ENCODE measurements at regions not wholly inside any gene's neighbourhood (a gene's known extent, or its start where the extent isn't known, plus 50 kb on each side); places are given as distances from the start of the nearest gene placed in this dataset.

DNA sequence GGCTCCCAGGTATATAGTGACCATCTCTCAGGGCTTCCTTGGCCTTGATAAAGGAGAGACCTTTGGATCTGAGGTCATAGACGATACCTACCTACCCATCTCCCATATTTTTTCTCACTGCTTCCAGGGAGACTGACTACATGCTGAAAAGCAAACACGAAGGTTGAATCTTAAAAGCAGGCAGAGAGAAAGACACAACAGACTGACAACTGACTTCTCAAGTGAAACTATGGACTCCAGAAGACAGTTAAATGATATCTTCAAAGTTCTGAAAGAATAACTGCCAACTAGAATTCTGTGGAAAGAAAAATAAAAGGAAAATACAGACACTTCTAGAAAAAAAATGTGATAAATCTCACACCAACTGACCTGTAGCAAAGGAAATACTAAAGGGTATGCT lies 76.5 kb upstream of the HAAO start:
- Histone ChIP-seq H3K36me3 (no peaks in the 10 kb centered on the region), H3K4me1 (no peaks in the 10 kb centered on the region), H3K27me3 (no peaks in the 10 kb centered on the region), H3K9me3 (no peaks in the 10 kb centered on the region), H3K4me3 (no peak overlapping the region), H3K27ac (no peak overlapping the region), H3K9ac (ENCODE audit: low read depth in 2 of 2, low read length in 2 of 2) (no peak overlapping the region)
- TF ChIP-seq, protein P1, sequence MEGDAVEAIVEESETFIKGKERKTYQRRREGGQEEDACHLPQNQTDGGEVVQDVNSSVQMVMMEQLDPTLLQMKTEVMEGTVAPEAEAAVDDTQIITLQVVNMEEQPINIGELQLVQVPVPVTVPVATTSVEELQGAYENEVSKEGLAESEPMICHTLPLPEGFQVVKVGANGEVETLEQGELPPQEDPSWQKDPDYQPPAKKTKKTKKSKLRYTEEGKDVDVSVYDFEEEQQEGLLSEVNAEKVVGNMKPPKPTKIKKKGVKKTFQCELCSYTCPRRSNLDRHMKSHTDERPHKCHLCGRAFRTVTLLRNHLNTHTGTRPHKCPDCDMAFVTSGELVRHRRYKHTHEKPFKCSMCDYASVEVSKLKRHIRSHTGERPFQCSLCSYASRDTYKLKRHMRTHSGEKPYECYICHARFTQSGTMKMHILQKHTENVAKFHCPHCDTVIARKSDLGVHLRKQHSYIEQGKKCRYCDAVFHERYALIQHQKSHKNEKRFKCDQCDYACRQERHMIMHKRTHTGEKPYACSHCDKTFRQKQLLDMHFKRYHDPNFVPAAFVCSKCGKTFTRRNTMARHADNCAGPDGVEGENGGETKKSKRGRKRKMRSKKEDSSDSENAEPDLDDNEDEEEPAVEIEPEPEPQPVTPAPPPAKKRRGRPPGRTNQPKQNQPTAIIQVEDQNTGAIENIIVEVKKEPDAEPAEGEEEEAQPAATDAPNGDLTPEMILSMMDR (IDR thresholded peaks at IDR 0.05): no peak
- intact Hi-C loops (cut with DNase I): no loop called here
- DNase-seq: no peak

GRCh38 chr2:42868096-42868495 lies 75.7 kb upstream of the HAAO start:
- Histone ChIP-seq H3K9ac (ENCODE audit: low read depth in 2 of 2, low read length in 2 of 2) (no peak overlapping the region), H3K27ac (no peak overlapping the region), H3K4me1 (no peaks in the 10 kb centered on the region), H3K4me3 (no peak overlapping the region), H3K27me3 (no peaks in the 10 kb centered on the region), H3K9me3 (no peaks in the 10 kb centered on the region), H3K36me3 (no peaks in the 10 kb centered on the region)
- intact Hi-C loops (cut with DNase I): no loop called here
- DNase-seq: no peak
- TF ChIP-seq, protein P1 (IDR thresholded peaks at IDR 0.05): no peak

GRCh38 chr2:42867093-42868065 lies 75.0 kb upstream of the HAAO start:
- intact Hi-C loops (cut with DNase I): no loop called here

DNA sequence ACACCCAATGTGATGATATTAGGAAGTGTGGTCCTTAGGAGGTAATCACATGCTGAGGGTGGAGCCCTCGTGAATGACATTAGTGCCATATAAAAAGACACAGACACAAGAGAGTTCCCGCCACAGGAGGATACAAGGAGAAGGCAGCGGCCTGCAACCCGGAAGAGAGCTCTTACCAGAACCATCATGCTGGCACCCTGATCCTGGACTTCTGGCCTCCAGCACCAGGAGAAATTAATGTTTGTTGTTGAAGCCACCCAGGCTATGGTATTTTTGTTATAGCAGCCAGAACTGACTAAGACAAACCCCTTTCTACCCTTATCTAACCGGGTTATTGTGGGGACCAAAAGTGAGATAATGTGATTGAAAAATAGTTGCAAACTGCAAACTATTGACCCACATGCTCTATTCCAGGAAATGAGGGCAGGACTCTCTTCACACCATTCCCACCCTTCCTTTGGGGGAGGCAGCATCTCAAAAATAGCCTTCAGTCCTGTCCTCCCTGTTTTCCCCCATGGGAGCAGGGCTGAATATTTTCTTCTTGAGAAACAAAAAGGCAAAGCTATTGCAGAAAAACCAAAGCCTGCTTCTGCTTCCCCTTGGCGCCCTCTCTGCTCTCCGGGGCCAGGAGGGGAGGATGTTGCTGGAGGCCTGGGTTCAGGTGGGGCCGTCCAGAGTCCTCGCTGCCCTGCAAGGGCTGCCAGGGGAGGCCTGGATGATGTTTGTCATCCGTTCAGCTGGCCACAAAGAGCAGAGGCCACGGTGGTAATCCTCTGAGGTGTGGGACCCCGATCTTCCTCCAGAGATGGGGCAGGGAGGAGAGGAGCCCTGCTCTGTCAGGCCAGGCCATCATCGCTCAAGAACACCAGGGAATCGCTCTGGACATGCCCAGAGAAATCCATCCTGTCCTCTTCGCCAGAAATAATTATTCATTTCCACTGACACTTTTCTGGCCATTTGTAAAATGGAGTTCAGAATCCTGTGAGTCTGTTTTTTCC lies 73.8 kb upstream of the HAAO start:
- Histone ChIP-seq H3K4me1 (no peaks in the 10 kb centered on the region), H3K27me3 (no peaks in the 10 kb centered on the region), H3K36me3 (no peaks in the 10 kb centered on the region), H3K27ac (no peak overlapping the region), H3K9ac (ENCODE audit: low read depth in 2 of 2, low read length in 2 of 2) (peak overlapping the region in 1 of 2 donors; percentile 19), H3K9me3 (no peaks in the 10 kb centered on the region), H3K4me3 (no peak overlapping the region)
- TF ChIP-seq, protein P1 (IDR thresholded peaks at IDR 0.05): no peak
- intact Hi-C loops (cut with DNase I): no loop called here
- no peak for DNase-seq

More at GRCh38 chr2:42867093-42868065, 75.0 kb upstream of the HAAO start:
- no peaks in the 10 kb centered on the region for H3K36me3 ChIP-seq
- H3K4me3 ChIP-seq: no peak overlapping the region
- H3K9me3 ChIP-seq: no peaks in the 10 kb centered on the region
- DNase-seq: no peak
- no peak overlapping the region for H3K9ac ChIP-seq (ENCODE audit: low read depth in 2 of 2, low read length in 2 of 2)
- no peaks in the 10 kb centered on the region for H3K4me1 ChIP-seq
- no peak overlapping the region for H3K27ac ChIP-seq
- TF ChIP-seq, protein P1 (IDR thresholded peaks at IDR 0.05): no peak
- H3K27me3 ChIP-seq: no peaks in the 10 kb centered on the region

GRCh38 chr2:42864641-42865280 lies 72.4 kb upstream of the HAAO start:
- Histone ChIP-seq H3K36me3 (no peaks in the 10 kb centered on the region), H3K27ac (no peak overlapping the region), H3K9me3 (no peaks in the 10 kb centered on the region), H3K4me3 (no peak overlapping the region), H3K4me1 (no peaks in the 10 kb centered on the region), H3K9ac (ENCODE audit: low read depth in 2 of 2, low read length in 2 of 2) (no peak overlapping the region), H3K27me3 (no peaks in the 10 kb centered on the region)
- intact Hi-C loops (cut with DNase I): no loop called here
- no peak for DNase-seq
- TF ChIP-seq, protein P1 (IDR thresholded peaks at IDR 0.05): no peak
